ENCODE measurements at regions not wholly inside any gene's neighbourhood (a gene's known extent, or its start where the extent isn't known, plus 50 kb on each side); places are given as distances from the start of the nearest gene placed in this dataset.
"Not testable (repeated sequence)": the region's sequence is repeated elsewhere in the genome, so short reads cannot be mapped to it uniquely, and the experiment has no call there.

GRCh38 chr9:102223320-102224136 lies 485.1 kb upstream of the GRIN3A start:
- not testable (repeated sequence) for DNase-seq (ENCODE audit: extremely low spot score, insufficient read length, low read depth); FAIRE-seq

GRCh38 chr9:102209176-102209575 lies 470.7 kb upstream of the GRIN3A start:
- no peak for FAIRE-seq
- no peak for DNase-seq (ENCODE audit: extremely low spot score, insufficient read length, low read depth)

- DNase-seq (ENCODE audit: extremely low spot score, insufficient read length, low read depth) (no peak), FAIRE-seq (no peak)
These were observed 468.0 kb upstream of the GRIN3A start for GRCh38 chr9:102206432-102206831.

GRCh38 chr9:102205251-102205650 lies 466.8 kb upstream of the GRIN3A start:
- FAIRE-seq (no peak), DNase-seq (ENCODE audit: extremely low spot score, insufficient read length, low read depth) (no peak)

GRCh38 chr9:102202126-102202525 lies 463.7 kb upstream of the GRIN3A start:
- FAIRE-seq (no peak), DNase-seq (ENCODE audit: extremely low spot score, insufficient read length, low read depth) (no peak)

- FAIRE-seq, result no peak
These were observed 447.5 kb upstream of the GRIN3A start for GRCh38 chr9:102185962-102186361.

GRCh38 chr9:102185371-102185770 lies 446.9 kb upstream of the GRIN3A start:
- FAIRE-seq, result no peak
- DNase-seq (ENCODE audit: extremely low spot score, insufficient read length, low read depth), result no peak

More at GRCh38 chr9:102185962-102186361, 447.5 kb upstream of the GRIN3A start:
- no peak for DNase-seq (ENCODE audit: extremely low spot score, insufficient read length, low read depth)

GRCh38 chr9:102178811-102179210 lies 440.4 kb upstream of the GRIN3A start:
- DNase-seq (ENCODE audit: extremely low spot score, insufficient read length, low read depth), result no peak
- FAIRE-seq, result no peak

- DNase-seq (ENCODE audit: extremely low spot score, insufficient read length, low read depth), result not testable (repeated sequence)
These were observed 435.8 kb upstream of the GRIN3A start for GRCh38 chr9:102174202-102174601.

GRCh38 chr9:102164247-102164646 lies 425.8 kb upstream of the GRIN3A start:
- FAIRE-seq, result no peak
- no peak for DNase-seq (ENCODE audit: extremely low spot score, insufficient read length, low read depth)

More at GRCh38 chr9:102174202-102174601, 435.8 kb upstream of the GRIN3A start:
- not testable (repeated sequence) for FAIRE-seq

GRCh38 chr9:102153081-102153480 lies 414.6 kb upstream of the GRIN3A start:
- not testable (repeated sequence) for DNase-seq (ENCODE audit: extremely low spot score, insufficient read length, low read depth); FAIRE-seq

- no peak for FAIRE-seq
- no peak for DNase-seq (ENCODE audit: extremely low spot score, insufficient read length, low read depth)
These were observed 397.3 kb upstream of the GRIN3A start for GRCh38 chr9:102135768-102136167.

- FAIRE-seq (no peak), DNase-seq (ENCODE audit: extremely low spot score, insufficient read length, low read depth) (no peak)
These were observed 386.0 kb upstream of the GRIN3A start for GRCh38 chr9:102124465-102124864.

- FAIRE-seq, result no peak
These were observed 376.1 kb upstream of the GRIN3A start for GRCh38 chr9:102114557-102114956.

GRCh38 chr9:102113191-102113590 lies 374.7 kb upstream of the GRIN3A start:
- no peak for DNase-seq (ENCODE audit: extremely low spot score, insufficient read length, low read depth)
- FAIRE-seq, result no peak

More at GRCh38 chr9:102114557-102114956, 376.1 kb upstream of the GRIN3A start:
- DNase-seq (ENCODE audit: extremely low spot score, insufficient read length, low read depth), result no peak

GRCh38 chr9:102106439-102106838 lies 368.0 kb upstream of the GRIN3A start:
- DNase-seq (ENCODE audit: extremely low spot score, insufficient read length, low read depth), result no peak
- no peak for FAIRE-seq

GRCh38 chr9:102101723-102102122 lies 363.3 kb upstream of the GRIN3A start:
- DNase-seq (ENCODE audit: extremely low spot score, insufficient read length, low read depth), result no peak
- no peak for FAIRE-seq

- FAIRE-seq (no peak), DNase-seq (ENCODE audit: extremely low spot score, insufficient read length, low read depth) (no peak)
These were observed 348.7 kb upstream of the GRIN3A start for GRCh38 chr9:102087141-102087540.

- FAIRE-seq (no peak), DNase-seq (ENCODE audit: extremely low spot score, insufficient read length, low read depth) (no peak)
These were observed 347.1 kb upstream of the GRIN3A start for GRCh38 chr9:102085548-102085947.

- DNase-seq (ENCODE audit: extremely low spot score, insufficient read length, low read depth), result no peak
- no peak for FAIRE-seq
These were observed 333.8 kb upstream of the GRIN3A start for GRCh38 chr9:102072059-102072764.

- no peak for DNase-seq (ENCODE audit: extremely low spot score, insufficient read length, low read depth)
- no peak for FAIRE-seq
These were observed 331.5 kb upstream of the GRIN3A start for GRCh38 chr9:102069969-102070368.

All from GM18507 (cell line).